HG02970 (cell line): ENCODE measurements at regions not wholly inside any gene's neighbourhood (a gene's known extent, or its start where the extent isn't known, plus 50 kb on each side); places are given as distances from the start of the nearest gene placed in this dataset.
"Not testable (repeated sequence)": the region's sequence is repeated elsewhere in the genome, so short reads cannot be mapped to it uniquely, and the experiment has no call there.

ENCODE experiments used
- ATAC-seq: cut with Tn5 transposase; IDR thresholded peaks from one replicate; pipeline ENCODE4 v1.9.1; 2021; ENCODE audit warnings: mild to moderate bottlenecking, moderate library complexity, moderate number of reproducible peaks; ENCODE audit not compliant: unreplicated experiment, low FRiP score

DNA sequence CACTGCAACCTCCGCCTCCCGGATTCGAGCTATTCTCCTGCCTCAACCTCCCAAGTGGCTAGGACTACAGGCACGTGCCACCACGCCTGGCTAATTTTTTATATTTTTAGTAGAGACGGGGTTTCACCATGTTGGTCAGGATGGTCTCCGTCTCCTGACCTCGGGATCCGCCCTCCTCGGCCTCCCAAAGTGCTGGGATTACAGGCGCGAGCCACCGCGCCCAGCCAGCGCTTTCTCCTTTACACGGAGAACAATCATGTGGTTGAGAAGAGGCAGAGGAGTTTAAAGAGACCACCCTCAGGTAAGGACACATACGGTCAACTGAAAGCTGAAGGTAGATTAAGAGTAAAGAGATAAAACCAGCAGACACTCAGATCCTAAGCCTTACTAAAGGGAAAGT, 1673.7 kb upstream of the PIK3C3 start:
- ATAC-seq, result not testable (repeated sequence)

DNA sequence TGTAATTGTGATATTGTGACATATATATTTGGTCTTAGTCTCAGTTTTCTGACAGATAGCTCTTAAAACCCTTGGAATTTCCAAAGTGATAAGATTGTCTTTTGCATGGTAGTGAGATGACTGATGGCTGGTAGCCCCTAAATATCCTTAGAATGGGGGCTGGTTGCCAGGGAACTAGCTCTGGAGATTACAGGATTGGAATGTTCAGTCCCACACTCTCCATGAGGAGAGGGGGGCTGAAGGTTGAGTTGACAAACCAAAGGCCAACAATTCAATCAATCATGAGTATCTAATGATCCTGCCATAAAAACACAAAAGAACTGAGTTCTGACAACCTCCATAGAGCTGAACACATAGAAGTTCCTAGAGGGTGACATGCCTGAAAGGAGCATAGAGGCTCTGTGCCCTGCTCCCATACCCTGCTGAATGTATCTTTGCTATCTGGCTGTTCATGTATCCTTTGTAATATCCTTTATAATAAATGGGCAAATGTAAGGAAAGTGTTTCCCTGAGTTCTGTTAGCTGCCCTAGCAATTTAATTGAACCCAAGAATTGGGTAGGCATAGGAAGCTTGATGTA, 1680.3 kb upstream of the PIK3C3 start:
- ATAC-seq, result no peak

DNA sequence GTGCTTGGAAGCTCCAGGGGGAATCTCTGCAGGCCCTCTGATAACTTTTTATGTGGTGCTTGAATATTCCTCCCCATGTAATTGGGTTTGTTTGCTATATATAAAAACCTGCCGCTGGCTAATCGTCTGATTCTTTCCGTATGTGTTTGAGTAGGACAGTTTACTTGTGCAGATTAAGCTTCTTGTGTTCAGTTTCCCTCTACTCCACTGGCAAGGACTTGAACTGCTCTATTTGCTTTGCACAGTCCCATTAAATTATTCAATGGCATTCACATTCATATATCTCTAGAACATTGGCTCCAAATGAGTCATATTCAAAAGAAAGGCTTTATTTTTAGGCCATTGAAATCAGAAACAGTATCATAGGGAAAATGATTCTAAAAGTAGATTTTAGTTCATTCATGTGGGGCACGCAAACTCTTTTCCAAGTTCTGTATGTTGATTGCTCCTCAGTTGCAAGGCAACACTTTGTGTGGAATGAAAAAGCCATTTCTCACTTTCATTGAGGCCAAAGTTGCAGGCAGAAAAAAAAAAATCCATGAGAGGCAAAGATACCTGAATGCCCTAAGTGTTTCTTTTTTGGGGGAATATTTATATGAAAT, 1682.3 kb upstream of the PIK3C3 start:
- ATAC-seq, result no peak

DNA sequence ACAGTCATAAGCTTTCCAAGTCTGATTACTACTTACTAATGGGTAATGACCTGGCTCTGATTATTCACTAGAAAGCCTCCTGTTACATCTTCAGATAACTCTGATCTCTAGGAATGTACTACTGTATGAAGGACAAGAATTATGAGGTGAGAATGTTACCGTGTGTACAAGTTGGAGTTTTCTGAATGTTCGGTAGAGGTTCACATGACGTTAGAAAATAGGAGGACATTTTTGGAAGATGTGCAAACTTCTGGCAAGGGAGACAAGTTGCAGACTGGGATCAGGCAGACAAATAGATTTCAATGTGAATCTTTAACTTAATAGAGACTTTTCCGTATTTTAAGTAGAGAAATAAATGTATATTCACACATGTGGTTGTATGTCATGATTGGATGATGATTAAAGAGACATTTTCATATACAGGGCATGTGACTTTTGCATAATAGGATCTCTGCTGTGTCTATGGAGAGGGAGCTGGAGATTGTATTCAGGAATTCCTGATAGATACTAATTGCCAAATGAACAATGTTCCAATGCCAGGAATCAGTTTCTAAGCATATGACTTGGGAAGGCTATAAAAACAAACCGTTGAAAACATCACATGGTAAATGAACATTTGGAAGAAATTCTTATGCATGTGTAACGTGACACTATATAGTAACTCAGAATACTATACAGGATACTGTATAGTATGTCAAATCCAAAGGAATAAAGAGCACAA, 1695.8 kb upstream of the PIK3C3 start:
- ATAC-seq, result no peak

DNA sequence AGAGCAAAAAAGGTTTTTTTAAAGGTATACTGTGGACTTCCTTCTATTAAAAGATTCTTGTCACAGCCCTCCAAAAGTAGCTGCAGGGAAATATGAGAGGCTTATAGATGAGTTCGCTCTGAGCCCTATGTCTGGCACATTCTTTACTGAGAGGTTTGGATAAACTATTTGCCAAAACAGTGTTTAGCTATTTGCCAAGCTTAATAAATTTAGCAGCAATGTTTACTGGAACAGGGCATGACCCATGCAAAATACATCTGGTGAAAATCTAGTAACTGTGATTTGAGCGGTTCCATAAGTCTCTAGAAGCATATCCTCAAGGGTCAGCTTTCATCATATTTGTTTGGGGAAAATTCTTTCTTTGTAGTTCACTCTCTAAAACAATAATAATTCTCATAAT, 1696.7 kb upstream of the PIK3C3 start:
- no peak for ATAC-seq

DNA sequence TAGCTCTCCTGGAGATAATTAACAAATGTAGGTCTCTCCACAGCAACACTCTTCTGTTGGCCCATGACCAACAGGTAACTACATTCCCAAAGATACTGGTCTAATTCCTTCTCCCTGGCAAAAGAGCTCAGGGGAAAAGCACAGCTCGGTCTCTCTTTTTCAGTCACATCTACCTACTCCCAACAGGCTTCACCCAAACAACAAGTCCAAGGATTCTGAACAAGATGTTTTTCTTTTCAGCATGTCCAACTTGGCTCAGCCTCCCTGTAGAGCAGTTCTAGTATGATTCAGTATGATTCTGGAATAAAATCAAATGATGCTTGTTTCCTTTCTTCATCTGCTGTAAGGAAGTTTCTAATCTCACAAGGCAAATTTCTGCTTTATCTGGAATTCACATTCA, 1704.8 kb upstream of the PIK3C3 start:
- no peak for ATAC-seq

DNA sequence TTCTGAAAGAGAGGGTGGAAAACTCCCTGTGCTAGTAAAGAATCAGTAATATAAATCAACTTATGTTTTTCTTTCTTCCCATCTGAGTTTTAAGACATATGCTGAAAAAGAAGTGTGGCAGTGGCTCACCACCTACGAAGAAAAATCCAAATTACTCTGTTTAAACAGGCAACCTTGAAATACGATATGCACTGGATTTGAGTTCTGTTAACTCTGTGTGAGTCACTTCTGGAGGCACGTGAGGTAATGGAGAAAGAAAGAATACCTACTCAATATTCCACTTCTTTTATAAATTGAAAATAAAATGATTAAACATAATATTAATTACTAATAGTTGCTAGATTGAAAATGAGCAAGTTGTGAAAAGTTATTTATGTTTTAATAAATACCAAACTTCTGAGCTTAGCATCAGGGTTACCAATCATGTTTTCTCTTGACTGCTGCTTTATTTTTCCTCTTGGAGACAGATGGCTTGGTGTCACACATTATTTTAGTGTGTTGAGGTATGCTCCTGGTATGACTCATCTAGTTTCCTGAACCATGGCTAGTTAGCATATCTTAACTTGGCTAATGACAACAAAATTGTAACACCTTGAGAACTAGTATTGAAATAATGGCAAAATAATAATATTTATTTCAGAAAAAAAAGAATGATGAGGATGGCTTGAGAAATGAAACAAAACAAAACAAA, 1705.5 kb upstream of the PIK3C3 start:
- ATAC-seq, result no peak

DNA sequence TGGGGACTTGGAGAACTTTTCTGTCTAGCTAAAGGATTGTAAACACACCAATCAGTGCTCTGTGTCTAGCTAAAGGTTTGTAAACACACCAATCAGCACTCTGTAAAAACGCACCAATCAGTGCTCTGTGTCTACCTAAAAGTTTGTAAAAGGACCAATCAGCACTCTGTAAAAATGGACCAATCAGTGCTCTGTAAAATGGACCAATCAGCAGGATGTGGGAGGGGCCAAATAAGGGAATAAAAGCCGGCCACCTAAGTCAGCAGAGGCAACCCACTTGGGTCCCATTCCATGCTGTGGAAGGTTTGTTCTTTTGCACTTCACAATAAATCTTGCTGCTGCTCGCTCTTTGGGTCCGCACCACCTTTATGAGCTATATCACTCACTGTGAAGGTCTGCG, 1709.4 kb upstream of the PIK3C3 start:
- ATAC-seq, result not testable (repeated sequence)

DNA sequence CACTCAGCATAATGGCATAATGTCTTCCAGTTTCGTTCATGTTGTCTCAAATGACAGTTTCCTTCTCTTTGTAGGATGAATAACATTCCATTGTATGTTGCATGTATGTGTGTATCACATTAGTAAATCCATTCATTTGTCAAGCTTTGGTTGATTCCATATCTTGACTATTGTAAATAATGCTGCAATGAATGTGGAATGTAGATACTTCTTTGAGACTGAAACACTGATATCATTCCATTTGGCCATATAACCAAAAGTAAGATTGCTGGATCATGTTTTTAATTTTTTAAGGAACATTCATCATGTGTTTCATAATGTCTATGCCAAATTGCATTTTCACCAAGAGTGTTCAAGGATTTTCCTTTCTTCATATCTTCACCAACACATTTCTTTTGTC, 1711.4 kb upstream of the PIK3C3 start:
- no peak for ATAC-seq

DNA sequence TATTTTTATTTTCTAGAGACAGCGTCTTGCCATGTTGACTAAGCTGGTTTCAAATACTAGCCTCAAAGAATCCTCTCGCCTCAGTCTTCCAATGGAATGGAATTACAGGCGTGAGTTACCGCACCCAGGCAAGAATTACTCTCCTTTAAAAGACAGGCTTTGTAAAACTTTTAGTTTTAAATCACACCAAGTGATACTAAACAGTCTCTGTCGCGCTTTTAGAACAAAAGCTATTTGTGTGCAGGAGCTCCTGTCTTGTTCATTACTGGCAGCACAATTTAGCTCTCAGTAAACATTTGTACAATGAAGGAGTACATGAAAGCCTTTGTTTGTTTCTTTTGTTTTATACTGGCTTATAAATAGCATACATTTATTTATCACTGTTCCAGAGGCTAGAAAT, 1719.2 kb upstream of the PIK3C3 start:
- ATAC-seq, result no peak

DNA sequence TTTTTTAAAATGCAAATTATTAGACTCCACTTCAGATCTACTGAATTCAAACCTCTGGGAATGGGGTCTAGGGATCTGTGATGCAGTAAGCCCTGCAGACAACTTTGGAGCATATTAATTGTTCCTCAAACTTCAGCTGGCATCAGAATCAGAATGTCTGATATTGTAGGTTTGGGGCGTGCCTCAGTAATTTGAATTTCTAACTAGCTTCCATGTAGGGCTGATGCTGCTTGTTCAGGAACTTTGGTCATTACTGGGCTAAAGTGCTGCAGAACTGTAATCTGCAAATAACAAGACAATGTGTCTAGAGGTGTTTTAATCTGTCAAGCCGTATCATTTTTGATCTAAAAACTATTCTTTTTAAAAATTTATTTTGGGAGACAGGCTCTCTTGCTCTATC, 1719.7 kb upstream of the PIK3C3 start:
- no peak for ATAC-seq

DNA sequence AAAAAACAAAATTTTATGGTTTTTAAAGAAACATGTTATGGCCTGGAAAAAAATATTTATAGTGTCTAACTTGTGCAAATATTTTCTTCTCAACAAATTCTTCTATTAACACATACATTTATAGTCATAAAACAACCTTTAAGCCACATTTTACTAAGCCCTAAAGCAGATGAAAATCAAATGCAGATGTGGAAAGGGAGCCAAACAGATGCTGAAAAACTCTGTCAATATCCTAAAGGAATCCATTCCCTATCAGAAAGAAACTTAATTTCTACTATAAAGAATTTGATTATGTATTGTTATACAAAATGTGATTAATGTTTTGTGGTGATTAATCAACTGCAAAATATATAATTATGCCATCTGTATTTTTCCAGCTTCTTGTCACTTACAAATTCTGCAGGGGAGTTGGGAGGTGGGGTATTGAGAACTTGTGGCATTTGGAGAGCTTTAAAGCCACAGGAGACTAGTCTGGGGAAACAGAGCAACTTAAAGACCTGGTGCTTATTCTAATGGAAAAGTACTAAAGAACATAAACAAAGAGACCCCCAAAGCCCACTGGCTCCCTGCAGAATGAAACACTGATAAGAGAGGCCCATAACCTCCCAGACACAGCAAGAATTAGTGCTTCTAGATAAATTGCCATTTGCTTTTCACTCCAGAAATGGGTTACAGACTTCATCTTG, 1721.0 kb upstream of the PIK3C3 start:
- ATAC-seq, result no peak

DNA sequence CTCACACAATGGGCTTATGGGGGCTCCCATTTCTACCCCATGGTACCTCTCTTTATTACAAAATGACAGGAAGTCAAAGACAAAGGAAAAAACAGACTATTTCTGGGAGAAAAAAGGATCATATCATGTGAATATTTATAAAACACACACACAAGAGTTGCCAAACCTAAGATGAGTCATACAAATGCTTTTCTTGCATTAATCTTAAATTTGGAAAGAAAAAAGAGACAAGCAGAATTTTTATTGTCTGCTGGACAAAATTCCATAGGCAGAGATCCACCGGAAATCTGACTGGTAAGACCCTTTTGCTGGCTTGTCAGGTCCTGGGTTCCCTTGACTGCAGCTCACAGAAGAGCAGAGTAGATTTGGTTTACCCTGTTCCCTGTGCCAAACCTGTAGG, 1732.3 kb upstream of the PIK3C3 start:
- no peak for ATAC-seq

DNA sequence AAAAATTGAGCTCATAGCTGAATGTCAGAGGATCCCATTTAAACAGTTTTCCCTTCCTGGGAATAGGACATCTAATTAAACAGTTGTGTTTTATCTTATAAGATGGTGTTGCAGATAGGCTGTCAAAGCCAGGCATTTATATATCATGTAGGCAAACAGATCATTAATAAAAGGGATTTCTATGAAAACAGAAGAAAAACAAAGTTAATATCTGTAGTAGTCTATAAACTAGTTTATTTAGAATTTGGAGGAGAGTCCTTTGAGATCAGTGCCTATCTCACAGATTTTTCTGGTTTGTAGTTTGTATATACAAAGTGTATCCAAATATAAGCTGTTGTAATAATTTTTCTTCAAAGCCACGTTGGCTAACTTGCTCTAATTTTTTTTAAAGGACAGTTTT, 1738.2 kb upstream of the PIK3C3 start:
- no peak for ATAC-seq

DNA sequence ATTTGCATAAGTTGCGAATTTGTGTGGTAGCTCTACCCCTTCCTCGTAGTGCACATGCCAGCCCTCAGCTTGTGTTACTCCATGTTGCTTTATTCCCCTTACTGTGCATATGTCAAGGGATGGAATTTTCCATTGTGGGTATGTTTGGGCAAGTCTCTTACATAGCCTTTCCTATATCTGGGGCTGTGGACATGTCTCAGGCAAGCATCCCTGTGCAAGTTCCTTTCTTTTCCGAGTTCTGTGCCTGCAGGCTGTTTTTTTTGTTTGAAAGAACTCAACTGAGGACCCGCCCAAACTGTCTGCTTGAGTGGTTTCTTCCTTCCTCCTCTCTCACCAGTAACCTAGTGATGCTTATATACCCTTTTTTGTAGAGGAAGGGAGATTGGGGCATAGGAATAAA, 1739.1 kb upstream of the PIK3C3 start:
- ATAC-seq, result no peak

DNA sequence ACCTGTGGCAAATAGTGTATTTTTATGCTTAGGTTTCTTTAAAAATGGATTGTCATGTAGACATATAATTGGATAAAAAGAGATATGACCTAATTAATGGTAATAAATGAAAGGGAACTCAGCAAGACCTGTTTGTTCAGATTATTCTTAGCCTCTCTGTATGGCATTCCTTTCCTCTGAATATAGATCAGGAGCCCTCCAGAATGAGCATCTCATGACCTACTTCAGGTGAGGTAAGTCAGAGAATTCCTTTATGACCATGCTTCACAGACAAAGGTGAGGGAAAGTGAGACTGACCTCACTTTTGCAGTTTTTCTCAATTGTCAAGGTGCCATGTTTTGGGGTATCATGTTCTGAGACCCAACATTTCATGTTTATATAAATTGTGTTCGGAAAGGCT, 1744.3 kb upstream of the PIK3C3 start:
- no peak for ATAC-seq

DNA sequence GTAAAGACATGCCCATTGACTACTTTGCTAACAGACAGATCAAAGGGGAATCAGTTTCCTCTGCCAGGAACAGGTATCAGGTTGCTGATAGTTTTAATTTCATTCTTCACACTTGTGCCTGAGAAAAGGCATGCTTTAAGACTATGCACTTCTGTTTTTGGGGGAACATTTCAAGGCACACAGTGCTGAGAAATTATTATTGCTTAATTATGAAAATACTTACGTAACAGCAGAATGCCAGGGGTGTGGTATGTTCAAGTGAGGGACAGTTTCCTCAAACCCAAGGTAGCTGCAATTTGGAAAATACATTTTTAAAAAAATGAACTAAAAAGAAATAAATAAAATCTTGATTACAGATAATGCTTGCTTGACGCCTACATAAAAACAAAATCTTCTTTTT, 1746.1 kb upstream of the PIK3C3 start:
- no peak for ATAC-seq

DNA sequence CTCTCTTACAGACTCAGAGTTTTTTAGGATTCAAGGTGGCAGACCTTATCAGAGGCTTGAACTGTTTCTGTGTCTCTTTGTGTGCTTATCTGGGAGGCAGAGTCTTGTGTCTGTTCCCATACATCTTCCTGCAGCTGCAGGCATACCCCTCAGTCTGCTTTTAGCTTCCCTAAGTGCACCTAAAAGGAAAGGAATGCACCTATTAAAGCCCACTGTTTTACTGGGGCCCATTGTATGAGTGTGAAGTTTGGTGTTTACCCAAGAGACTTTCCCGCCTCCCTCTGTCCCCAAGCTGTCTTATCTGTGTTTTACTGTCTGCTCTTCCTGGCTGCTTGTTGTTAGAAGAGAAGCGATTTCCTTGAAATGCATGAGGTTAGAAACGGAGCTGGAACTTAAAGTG, 1757.3 kb upstream of the PIK3C3 start:
- ATAC-seq, result no peak

DNA sequence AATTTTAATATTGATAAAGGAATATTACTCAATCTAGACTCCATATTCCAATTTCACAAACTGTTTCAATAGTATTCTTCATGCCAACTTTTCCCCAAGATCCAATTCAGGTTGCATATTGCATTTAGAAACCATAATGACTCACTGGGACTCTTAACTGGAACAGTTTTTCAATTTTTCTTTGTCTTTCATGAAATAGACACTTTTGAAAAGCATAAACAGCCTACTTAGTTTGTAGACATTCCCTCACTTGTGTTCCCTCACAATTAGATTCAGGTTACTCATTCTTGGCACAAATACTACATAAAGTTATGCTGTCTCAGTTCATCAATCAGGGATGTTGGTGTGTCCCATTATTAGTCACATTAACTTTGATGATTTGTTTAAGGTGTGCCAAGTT, 1768.4 kb upstream of the PIK3C3 start:
- ATAC-seq, result no peak

DNA sequence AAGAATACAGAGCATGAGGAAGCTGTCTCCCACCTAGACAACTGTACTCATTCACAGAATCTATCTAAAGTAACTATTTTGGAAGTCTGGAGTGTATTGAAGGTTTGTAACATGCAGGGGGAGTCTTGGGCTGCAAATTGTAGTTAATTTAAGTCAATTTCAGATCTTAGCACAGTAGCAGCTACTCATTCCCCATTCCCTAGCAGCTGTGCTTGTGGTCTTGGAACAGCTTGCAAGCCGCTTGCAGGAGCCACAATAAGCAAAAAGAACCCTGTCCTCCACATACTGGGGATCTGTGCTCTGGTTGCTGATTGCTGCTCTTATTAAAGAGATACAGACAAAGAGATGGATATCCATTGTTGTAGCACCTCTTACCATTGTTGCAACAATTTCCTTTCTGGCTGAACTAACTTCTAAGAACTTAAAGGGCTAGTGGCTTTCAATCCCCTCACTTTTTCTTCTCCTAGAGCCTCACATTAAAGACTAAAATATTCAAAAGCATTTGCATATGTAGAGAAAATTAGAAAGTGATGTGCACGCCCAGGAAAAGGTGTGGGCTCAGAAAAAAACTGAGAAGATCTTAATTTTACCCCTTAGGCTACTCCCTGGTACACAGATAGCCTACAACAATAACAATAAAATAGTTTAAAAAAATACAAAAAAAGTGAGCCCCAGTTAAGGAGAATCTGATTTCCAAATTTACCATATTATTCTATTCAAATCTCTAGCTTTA, 1775.1 kb upstream of the PIK3C3 start:
- no peak for ATAC-seq
